ENCODE measurements at regions not wholly inside any gene's neighbourhood (a gene's known extent, or its start where the extent isn't known, plus 50 kb on each side); places are given as distances from the start of the nearest gene placed in this dataset.

GRCh38 chr11:81089242-81089641 is 1644.4 kb downstream of the FAM181B start:
- DNase-seq, result no peak

DNA sequence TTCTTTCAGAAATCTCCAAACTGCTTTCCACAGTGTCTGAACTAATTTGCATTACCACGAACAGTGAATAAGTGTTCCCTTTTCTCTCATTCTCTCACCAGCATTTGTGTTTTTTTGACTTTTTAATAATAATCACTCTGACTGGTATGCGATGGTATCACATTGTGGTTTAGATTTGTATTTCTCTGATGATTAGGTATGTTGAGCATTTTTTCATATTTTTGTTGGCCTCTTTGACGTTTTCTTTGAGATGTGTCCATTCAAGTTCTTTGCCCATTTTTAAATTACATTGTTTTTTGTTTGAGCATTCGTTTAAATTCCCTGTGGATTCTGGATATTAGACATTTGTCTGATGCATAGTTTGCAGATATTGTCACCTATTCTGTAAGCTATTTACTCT is 1639.6 kb upstream of the TENM4 start:
- DNase-seq, result no peak

- DNase-seq, result no peak
Observed at GRCh38 chr11:81072273-81072672, 1631.4 kb upstream of the TENM4 start.

DNA sequence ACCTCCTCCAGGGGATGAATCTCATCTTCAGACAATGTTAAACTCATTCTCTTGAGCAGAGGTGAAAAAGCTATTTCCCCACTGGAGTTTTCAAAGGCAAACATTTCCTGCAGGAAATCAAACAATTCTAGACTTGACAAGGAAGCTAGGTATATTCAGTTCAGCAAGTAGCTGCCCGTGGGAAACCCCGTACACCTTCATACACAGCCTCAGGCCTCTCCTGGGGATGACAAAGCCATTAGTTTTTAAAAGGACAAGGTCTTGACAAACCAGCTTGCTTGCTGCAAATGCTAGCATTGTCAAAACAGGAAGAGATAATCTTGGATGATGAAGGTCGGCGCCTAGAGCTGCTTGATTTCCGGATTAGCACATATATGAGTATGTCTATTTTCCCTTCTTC is 1630.8 kb upstream of the TENM4 start:
- DNase-seq, result no peak

DNA sequence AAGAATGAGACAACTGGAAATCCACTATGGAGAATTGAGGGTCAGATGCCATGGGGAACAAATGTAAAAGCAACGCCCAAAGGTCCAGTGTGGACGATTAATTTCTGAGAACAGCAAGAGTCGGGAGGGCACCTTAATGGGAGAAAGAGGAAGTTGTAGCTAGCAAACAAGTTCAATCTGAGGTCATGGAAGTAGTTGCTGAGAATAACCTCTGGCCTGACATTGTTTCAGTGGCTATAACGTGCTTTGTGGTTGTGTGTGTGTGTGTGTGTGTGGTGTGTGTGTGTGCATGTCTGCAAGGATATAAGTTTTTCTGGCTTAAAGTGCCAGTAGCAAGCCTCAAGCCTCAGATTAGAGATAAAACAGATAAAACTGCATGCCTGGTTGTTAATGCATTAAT is 1630.1 kb upstream of the TENM4 start:
- no peak for DNase-seq

GRCh38 chr11:81059356-81059755 is 1618.5 kb upstream of the TENM4 start:
- no peak for DNase-seq

GRCh38 chr11:81052344-81053158 is 1611.7 kb upstream of the TENM4 start:
- no peak for DNase-seq

DNA sequence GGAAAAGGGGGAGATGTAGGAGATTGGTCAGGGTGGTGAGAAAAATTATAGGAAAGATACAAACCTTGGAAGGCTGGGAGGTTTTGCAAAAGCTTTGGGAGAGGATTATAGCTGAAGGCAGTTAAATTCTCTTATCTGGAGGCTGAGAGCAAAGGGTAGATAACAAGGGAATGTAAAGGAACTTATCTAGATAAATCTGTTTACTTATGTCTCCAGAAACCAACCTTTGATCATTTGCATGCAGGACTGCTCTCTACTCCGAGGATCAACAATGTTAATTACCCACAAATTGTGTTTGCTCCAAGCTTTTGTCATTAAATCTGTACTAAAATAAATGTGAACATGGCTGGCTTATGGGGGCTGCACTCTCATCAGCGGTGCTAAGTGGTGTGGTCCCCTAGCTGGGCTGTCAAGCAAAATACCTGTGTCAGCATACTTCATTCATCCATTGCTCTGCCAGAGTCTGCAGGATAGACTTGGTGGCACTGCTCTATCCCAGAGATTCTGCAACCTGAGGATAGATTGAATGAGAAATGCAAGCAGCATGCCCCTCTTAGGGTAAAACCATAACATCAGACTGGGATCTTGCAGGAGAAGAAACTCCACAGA is 1599.2 kb upstream of the TENM4 start:
- no peak for DNase-seq

DNA sequence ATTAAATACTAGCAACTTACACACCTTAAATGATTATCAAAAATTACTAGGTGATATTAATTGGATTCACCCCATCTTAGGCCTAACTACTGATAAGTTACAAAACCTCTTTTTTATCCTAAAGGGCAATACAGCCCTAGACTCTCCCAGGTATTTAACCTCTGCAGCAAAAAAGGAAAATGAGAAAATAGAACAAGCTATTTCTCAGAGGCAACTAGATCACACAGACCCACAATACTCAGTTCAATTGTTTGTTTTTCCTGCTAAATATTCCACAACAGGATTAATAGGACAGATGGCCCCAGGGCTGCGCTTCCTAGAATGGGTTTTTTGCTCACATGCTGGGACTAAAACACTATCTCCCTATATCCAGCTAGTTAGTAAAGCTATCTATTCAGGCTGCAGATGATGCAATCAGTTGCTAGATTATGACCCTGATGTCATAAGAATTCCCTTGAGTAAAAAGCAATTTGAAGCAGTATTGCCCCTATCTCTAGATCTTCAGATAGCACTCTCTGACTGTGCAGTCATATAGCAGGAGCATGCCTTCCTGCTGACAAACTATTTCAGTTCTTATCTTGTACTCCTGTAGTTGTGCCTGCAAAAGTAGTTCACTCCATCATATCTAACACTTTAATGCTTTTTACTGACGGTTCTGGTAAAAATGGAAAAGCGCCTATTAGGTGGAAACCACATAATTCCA is 1595.5 kb upstream of the TENM4 start:
- DNase-seq, result no peak

- no peak for DNase-seq
Observed at GRCh38 chr11:81033779-81034540, 1593.1 kb upstream of the TENM4 start.

DNA sequence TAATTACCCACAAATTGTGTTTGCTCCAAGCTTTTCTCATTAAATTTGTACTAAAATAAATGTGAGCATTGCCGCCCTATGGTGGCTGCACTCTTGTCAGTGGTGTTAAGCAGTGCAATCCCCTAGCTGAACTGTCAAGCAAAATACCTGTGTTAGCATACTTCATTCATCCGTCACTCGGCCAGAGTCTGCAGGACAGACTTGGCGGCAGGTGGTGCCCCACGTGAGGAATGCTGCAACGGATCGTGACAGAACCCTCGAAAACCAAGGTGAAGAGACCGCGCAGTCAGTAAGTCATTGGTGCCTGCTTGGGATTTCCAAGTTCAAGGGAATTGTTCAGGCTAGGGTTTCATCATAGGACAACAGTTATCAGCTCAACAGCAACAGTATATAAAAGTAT is 1592.1 kb upstream of the TENM4 start:
- no peak for DNase-seq

DNA sequence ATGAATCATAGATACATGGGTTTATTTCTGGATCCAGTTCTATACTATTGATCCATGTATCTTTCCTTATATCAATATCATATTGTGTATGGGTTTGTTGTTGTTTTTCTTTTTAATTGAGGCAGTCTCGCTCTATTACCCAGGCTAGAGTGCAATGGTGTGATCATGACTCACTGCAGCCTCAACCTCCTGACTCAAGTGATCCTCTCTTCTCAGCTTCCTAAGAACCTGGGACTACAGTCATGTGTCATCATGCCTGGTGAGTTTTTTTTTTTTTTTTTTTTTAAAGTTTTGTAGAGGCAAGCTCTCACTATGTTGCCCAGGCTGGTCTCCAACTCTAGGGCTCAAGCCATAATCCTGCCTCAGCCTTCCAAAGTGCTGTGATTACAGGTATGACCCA is 1589.4 kb upstream of the TENM4 start:
- DNase-seq, result no peak

- DNase-seq, result no peak
Observed at GRCh38 chr11:81026032-81026431, 1585.2 kb upstream of the TENM4 start.

DNA sequence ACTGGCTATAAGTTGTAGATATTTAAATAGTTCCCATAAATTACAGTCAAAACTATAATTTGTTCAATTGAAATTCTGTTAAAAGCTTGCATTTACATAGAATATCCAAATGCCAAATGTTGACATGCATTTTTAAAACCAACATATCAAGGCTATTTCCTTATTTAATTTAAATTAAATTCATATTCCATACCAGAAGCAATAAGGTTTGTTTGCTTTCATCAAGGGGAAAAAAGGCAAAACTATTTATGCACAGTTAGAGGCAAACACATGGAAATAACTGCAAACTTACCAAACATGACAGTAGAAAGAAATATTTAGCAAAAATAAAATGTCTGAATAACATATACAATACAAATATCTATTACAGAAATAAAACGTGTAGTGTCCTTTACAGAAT is 1581.2 kb upstream of the TENM4 start:
- DNase-seq, result no peak

DNA sequence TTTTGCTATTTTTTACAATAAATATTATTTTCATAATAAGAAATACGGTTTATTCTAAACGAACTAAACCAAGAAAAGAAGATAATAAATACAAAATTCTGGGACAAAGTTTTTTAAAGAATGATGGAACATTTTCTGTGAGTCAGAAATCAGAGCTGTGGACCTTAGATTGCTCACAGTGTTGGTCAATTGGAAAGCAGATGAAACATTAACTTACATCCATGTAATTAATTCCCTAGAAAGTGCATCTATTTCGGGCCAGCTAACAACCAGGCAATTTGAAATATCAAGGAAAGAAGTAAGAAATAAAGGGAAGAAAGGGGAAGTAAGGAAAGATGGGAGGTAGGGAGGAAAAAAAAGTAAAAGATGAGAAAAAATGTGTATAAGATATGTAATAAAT is 1569.8 kb upstream of the TENM4 start:
- DNase-seq, result no peak

DNA sequence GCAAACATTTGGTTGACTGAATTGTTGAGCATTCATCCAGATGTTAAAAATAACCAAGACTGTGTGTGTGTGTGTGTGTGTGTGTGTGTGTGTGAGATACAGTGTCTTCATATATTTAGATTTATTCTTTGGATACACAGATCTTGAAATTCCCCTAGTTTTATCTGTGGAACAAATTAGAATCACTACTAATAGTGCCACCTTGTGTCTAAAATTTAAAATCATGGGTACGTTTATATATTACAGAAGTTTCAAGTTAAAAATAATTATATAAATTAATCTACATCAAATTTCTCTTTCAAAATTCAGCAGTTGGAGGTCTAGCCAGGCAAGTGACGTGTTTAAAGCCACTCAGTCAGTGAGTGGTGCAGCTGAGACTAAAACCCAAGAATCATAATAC is 1566.2 kb upstream of the TENM4 start:
- DNase-seq, result no peak

- DNase-seq, result no peak
Observed at GRCh38 chr11:81005595-81005994, 1564.8 kb upstream of the TENM4 start.

GRCh38 chr11:81004576-81004975 is 1563.7 kb upstream of the TENM4 start:
- DNase-seq, result no peak

GRCh38 chr11:81002374-81002773 is 1561.5 kb upstream of the TENM4 start:
- DNase-seq, result no peak

DNA sequence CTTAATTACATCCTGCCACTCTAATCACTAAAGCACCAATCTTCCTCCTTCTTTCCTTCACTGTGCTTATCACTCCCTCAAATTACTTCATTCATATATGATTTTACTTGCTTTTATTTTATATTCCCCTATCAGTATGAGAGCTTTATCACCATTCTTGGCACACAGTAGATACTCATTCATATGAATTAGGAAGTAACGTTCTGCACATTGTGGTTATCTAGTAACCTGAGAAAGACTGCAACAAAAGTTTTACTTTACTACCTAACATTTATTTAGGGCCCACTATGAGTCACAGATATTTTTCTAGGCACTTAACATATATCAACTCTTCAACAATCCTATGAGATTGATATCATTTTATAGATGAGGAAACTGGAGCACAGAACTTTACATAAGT is 1559.9 kb upstream of the TENM4 start:
- DNase-seq, result no peak

GRCh38 chr11:81000334-81000733 is 1559.5 kb upstream of the TENM4 start:
- DNase-seq, result no peak

GRCh38 chr11:80995523-80995922 is 1554.7 kb upstream of the TENM4 start:
- no peak for DNase-seq

GRCh38 chr11:80993536-80993935 is 1552.7 kb upstream of the TENM4 start:
- DNase-seq, result no peak
